GM19240 (cell line): ENCODE measurements at regions not wholly inside any gene's neighbourhood (a gene's known extent, or its start where the extent isn't known, plus 50 kb on each side); places are given as distances from the start of the nearest gene placed in this dataset.
"Not testable (repeated sequence)": the region's sequence is repeated elsewhere in the genome, so short reads cannot be mapped to it uniquely, and the experiment has no call there.

Experiments used
- DNase-seq: peaks from one replicate; pipeline ENCODE4 v3.0.0; 2011; ENCODE audit warnings: low spot score; ENCODE audit not compliant: insufficient read length

DNA sequence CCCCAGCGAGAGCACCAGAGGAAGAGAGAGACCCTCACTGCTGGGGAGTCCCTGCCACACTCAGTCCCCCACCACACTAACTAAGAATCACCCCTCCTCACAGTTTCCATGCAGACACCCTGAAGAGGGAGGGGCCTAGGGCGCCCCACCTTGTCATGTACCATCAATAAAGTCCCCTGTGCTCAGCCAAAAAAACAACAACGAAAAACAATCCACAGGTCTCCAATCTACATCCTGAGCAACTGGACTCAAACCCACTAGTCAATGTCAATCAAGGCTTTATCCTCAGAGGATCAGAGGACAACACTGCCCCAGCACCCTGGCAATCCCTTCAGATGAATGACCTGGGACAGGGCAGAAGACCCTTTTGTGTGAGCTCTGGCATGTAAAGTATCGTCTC is 210.1 kb upstream of the MSX2 start:
- DNase-seq = no peak

DNA sequence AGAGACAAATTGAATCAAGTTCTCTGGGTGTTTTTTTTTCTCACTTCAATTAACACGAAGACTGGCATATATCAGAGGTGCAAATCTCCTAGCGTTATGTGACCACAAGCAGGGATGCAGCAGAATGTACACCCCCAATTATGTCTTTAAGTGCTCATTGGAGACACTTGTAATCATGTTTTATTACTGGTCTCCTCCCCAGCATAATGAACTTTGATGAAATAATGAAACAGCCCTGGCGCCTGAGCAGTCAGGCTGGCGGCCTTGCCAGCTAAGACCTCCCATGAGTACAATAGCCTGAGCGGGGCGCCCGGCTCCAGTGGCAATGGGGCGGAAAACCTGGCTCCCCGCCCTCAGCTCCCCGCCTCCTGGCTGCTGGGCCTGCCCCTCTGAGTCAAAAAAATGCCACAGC is 209.4 kb upstream of the MSX2 start:
- no peak for DNase-seq

DNA sequence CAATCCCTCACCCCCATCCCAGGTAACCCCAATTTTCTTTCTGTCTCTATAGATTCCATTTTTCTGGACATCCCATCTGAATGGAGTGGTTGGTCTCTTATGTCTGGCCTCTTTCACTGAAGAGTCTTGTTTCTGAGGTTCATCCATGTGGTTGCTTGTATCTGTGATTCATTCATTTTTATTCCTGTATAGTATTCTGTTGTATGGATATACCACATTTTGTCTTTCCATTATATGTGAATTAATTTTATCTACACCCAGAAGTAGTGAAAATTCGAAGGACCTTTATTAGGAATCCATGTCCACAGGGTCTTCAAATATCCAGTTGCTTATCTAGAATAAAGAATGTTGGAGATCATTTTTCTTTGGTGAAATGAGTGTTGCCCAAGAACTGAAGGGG is 207.6 kb upstream of the MSX2 start:
- DNase-seq = no peak

DNA sequence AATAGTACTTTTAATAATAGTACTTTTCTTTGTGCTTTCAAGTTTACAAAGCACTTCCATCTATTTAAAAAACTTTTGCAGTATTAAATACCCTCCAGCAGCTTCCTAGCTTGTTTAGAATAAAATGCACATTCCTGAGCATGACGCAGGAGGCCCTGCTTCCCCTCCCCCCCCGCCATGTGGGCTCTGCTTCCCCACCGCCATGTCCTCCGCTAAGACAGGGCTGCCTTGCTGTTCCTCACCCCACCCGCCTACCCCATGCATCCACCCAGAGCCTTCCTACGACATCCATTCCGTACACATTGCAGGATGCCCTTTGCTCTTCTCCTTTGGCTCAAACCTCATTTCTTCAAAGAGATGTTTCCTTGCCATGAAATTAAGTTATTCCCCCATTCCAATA is 205.9 kb upstream of the MSX2 start:
- no peak for DNase-seq

DNA sequence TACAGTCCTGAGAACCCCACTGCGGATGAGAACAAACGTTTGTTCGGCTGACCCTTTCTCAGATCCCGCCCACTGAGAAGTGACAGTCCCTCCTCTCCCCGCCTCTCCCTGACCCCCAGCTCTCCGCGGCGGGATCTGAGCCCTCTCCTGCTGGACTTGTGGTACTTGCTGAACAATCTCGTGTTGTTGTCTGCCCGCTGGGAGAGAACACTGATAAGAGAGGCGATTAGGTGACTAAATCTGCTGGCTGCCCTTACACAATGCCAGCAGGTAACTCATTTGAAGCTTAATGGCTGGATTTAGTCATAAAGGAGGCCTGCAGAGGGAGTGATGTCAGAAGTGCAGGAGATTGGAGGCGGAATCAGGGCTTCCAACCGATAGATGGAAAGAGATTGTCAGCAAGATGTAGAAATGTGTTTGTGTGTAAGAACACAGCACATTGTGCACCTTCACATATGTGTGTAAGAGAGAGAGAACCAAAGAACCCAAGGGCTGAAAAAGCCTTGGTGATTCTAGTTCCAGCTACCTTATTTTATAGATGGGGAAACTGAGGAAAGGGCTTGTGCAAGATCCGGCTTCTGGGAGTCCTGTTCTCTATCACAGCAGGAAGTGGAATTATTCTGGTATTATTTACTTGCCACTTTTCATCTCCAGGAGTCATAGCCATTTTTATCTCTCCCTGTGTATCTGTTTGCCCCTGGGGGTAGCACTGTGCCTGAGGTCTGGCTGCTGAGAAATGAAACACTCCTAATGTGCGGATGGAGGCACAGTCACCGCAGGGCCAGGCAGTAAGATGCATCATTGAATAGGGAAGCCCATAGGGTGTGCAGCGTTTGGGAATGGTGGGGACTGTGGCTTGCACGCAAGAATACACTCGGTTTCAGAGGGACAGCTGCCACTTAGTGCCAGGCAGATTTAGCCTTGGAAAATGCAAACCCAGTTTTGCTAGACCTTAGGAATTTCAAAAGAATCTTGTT is 203.7 kb upstream of the MSX2 start:
- DNase-seq = no peak

- no peak for DNase-seq
Measured at GRCh38 chr5:174521449-174521848, 202.9 kb upstream of the MSX2 start.

DNA sequence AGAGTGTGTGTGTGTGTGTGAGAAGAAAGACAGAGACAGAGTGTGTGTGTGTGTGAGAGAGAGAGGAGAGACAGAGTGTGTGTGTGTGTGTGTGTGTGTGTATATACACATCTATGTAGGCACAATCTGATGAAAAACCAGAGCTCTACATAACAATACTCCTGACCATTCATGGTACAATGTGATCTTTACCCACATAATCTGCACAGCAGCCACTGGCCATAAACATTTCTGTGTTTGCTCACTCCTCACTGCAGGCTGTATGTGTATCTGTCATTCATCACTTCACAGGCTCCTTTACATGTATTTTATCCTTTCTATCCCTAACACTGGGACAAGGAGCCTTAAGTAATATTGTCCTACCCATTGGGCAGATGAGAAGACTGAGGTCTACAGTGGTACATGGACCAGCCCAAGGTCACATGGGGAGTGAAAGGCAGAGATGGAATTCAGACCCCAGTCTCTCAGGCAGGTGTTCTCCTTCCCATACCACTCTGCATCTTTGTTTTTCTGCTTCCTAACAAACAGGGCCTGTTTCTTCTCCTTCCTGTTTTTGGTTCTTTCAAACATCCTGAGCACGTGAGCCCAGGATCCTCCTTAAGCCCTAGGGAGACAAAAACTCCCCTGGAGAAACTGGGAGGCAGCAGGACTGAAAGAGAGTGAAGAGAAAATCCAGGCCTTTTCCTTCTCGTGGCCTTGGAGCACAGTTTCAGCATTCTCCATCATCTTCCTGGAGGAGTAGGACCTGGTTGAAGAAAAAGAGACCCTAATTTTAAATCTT is 201.7 kb upstream of the MSX2 start:
- no peak for DNase-seq

- no peak for DNase-seq
Measured at GRCh38 chr5:174523311-174524071, 200.9 kb upstream of the MSX2 start.

- DNase-seq = no peak
Measured at GRCh38 chr5:174524351-174524750, 200.0 kb upstream of the MSX2 start.

GRCh38 chr5:174526177-174526576 is 198.2 kb upstream of the MSX2 start:
- DNase-seq = no peak

GRCh38 chr5:174527916-174528540 is 196.4 kb upstream of the MSX2 start:
- no peak for DNase-seq

GRCh38 chr5:174528821-174529544 is 195.4 kb upstream of the MSX2 start:
- DNase-seq = no peak

DNA sequence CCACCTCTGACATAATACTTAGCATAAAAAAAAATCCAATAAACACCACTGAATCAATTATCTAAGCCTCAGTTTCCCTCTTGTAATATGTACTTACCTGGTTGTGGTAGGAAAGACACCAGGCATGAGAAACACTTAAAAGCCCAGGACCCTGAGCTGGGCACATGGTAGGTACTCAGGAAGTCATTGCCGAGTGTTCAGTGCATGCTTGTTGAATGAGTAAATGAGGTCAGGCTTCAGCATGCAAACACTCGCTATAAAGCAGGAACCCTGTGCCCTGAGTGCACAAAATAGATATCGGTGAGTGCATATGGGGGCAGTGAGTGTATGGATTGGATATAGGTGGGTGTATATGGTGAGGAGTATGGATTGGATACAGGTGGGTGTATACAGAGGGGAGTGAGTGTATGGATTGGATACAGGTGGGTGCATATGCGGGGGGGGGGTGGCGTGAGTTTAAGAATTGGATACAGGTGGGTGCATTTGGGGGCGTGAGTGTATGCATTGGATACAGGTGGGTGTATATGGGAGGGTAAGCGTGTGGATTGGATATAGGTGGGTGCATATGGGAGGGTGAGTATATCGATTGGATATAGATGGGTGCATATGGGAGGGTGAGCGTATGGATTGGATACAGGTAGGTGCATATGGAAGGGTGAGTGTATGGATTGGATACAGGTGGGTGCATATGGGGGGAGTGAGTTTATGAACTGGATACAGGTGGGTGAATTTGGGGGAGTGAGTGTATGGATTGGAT is 194.3 kb upstream of the MSX2 start:
- no peak for DNase-seq

DNA sequence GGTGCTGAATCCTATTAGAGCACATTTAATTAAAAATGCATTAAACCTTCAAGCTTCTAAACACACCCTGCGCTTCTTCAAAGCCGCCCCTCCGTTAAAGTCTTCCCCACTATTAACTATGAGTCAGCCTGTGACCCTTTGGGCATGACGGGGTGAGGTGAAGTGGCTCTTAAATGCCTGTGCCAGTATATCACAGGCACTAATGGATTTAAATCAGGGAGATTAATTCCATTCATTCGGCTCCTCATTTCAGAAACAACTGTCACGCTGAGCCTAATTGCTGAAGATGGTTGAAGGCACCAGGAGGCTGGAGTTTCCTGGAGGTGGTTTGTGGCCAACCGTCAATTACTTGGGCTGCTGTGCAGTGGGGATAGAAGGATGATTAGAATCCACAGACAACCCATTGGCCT is 192.6 kb upstream of the MSX2 start:
- DNase-seq = no peak

GRCh38 chr5:174532455-174533453 is 191.6 kb upstream of the MSX2 start:
- DNase-seq = no peak

DNA sequence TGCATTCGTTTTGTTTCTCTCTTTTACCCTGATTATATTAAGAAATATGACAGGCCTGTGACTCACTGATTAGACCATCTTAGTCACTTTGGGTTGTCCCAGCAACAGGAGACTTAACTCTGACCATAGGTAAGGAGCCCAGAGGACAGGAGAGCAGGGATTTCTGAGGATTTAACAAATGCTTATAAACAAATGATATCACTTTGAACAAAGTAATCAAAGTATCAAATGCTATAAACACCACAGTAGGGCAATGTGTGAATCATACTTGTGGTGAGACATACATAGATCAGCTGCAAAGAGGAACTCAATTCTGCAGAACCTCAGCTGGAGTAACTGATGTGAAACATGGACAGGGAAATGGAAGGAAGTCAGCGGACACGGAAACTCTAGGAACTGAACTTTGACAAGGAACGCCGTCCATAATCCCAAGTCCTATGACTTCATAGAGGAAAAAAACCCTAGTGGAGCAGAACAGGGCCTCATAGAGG is 190.6 kb upstream of the MSX2 start:
- DNase-seq = no peak

GRCh38 chr5:174535669-174536068 is 188.7 kb upstream of the MSX2 start:
- no peak for DNase-seq

DNA sequence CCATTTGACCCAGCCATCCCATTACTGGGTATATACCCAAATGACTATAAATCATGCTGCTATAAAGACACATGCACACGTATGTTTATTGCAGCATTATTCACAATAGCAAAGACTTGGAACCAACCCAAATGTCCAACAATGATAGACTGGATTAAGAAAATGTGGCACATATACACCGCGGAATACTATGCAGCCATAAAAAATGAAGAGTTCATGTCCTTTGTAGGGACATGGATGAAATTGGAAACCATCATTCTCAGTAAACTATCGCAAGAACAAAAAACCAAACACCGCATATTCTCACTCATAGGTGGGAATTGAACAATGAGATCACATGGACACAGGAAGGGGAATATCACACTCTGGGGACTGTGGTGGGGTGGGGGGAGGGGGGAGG is 184.6 kb upstream of the MSX2 start:
- not testable (repeated sequence) for DNase-seq
